Tibial artery (tissue), 4 donors: ENCODE measurements at regions not wholly inside any gene's neighbourhood (a gene's known extent, or its start where the extent isn't known, plus 50 kb on each side); places are given as distances from the start of the nearest gene placed in this dataset.
"Not testable (repeated sequence)": the region's sequence is repeated elsewhere in the genome, so short reads cannot be mapped to it uniquely, and the experiment has no call there.

Source experiments
- DNase-seq, 2 donors: peaks; one replicate each; pipeline ENCODE4 v3.0.0-alpha.2; 2019
- H3K27ac ChIP-seq, 2 donors: fragments of 200-600 bp; sonication (generic) in 1 of 2; 1 replicate in 1 of 2; 2 replicates in 1 of 2; pipeline ENCODE4 v1.5.1; 2018 to 2019; ENCODE audit warnings: mild to moderate bottlenecking in 1 of 2
- H3K27me3 ChIP-seq, 2 donors: fragments of 200-600 bp; sonication (generic) in 1 of 2; one replicate each; pipeline versions ENCODE4 v1.5.1 to v1.6.0; 2016 to 2019
- H3K36me3 ChIP-seq, 3 donors: fragments of 200-600 bp; sonication (generic) in 2 of 3; one replicate each; pipeline ENCODE4 v1.5.1; 2016 to 2019; ENCODE audit warnings: mild to moderate bottlenecking in 2 of 3
- H3K4me1 ChIP-seq, 4 donors: fragments of 200-600 bp; sonication (generic) in 2 of 4; 1 replicate in 3 of 4; 2 replicates in 1 of 4; pipeline ENCODE4 v1.5.1; 2016 to 2019
- H3K4me3 ChIP-seq, 2 donors: fragments of 200-600 bp; sonication (generic) in 1 of 2; 1 replicate in 1 of 2; 2 replicates in 1 of 2; pipeline ENCODE4 v1.5.1; 2018 to 2019; ENCODE audit warnings: mild to moderate bottlenecking in 2 of 2
- H3K9me3 ChIP-seq, 3 donors: fragments of 200-600 bp; sonication (generic) in 1 of 3; one replicate each; pipeline ENCODE4 v1.5.1; 2016 to 2019
- CTCF ChIP-seq, 2 experiments: fragments of 200-600 bp in 1 of 2; fragments of 450-650 bp in 1 of 2; IDR thresholded peaks; one replicate each; pipeline ENCODE4 v1.5.1; 2017 to 2019; ENCODE audit warnings: antibody characterized with exemption in 2 of 2, mild to moderate bottlenecking in 1 of 2, moderate library complexity in 1 of 2
- intact Hi-C: fragments of 100-400 bp; cut with DNase I; formaldehyde crosslinking; loops from one replicate; pipeline ENCODE4 v1.15.0; 2023; ENCODE audit warnings: low total_unique reads

GRCh38 chr11:121909596-121909995 is 206.4 kb downstream of the BLID start:
- TF ChIP-seq CTCF (IDR thresholded peaks at IDR 0.05), result no peak
- intact Hi-C loops, result no loop called here
- no peaks in the 10 kb centered on the region for H3K4me1 ChIP-seq
- DNase-seq, result no peak
- no peaks in the 10 kb centered on the region for H3K9me3 ChIP-seq
- H3K27ac ChIP-seq, result no peak overlapping the region
- H3K27me3 ChIP-seq, result no peaks in the 10 kb centered on the region
- no peak overlapping the region for H3K4me3 ChIP-seq
- H3K36me3 ChIP-seq, result no peaks in the 10 kb centered on the region

GRCh38 chr11:121907379-121907778 is 208.6 kb downstream of the BLID start:
- no peak for TF ChIP-seq CTCF (IDR thresholded peaks at IDR 0.05)
- intact Hi-C loops, result no loop called here

GRCh38 chr11:121904148-121904547 is 211.9 kb downstream of the BLID start:
- H3K4me1 ChIP-seq, result no peaks in the 10 kb centered on the region
- DNase-seq, result peak in 1 of 2 donors; percentile 39
- no peaks in the 10 kb centered on the region for H3K27me3 ChIP-seq
- H3K27ac ChIP-seq, result no peak overlapping the region
- no peak overlapping the region for H3K4me3 ChIP-seq
- H3K36me3 ChIP-seq, result no peaks in the 10 kb centered on the region
- no peaks in the 10 kb centered on the region for H3K9me3 ChIP-seq
- intact Hi-C loops, result no loop called here
- no peak for TF ChIP-seq CTCF (IDR thresholded peaks at IDR 0.05)

More at GRCh38 chr11:121907379-121907778, 208.6 kb downstream of the BLID start:
- H3K27ac ChIP-seq, result no peak overlapping the region
- no peak for DNase-seq
- H3K27me3 ChIP-seq, result no peaks in the 10 kb centered on the region
- no peak overlapping the region for H3K4me3 ChIP-seq
- no peaks in the 10 kb centered on the region for H3K36me3 ChIP-seq
- no peaks in the 10 kb centered on the region for H3K4me1 ChIP-seq
- H3K9me3 ChIP-seq, result no peaks in the 10 kb centered on the region

- Histone ChIP-seq H3K4me3 (no peak overlapping the region), H3K9me3 (no peaks in the 10 kb centered on the region), H3K4me1 (no peaks in the 10 kb centered on the region), H3K36me3 (no peaks in the 10 kb centered on the region), H3K27me3 (no peaks in the 10 kb centered on the region), H3K27ac (no peak overlapping the region)
- no peak for TF ChIP-seq CTCF (IDR thresholded peaks at IDR 0.05)
- intact Hi-C loops, result no loop called here
- no peak for DNase-seq
These were observed 214.1 kb downstream of the BLID start for GRCh38 chr11:121901886-121902285.

GRCh38 chr11:121901417-121901816 is 214.6 kb downstream of the BLID start:
- H3K27ac ChIP-seq, H3K9me3 ChIP-seq, H3K36me3 ChIP-seq, intact Hi-C loops, DNase-seq, H3K4me1 ChIP-seq, H3K4me3 ChIP-seq, H3K27me3 ChIP-seq: not testable (repeated sequence)

- TF ChIP-seq CTCF (IDR thresholded peaks at IDR 0.05), result no peak
These were observed 216.5 kb downstream of the BLID start for GRCh38 chr11:121899520-121899919.

More at GRCh38 chr11:121899520-121899919, 216.5 kb downstream of the BLID start:
- no peaks in the 10 kb centered on the region for H3K4me1 ChIP-seq
- no peak overlapping the region for H3K4me3 ChIP-seq
- no peak for DNase-seq
- H3K27me3 ChIP-seq, result no peaks in the 10 kb centered on the region
- H3K36me3 ChIP-seq, result no peaks in the 10 kb centered on the region
- intact Hi-C loops, result no loop called here
- H3K27ac ChIP-seq, result no peak overlapping the region
- H3K9me3 ChIP-seq, result no peaks in the 10 kb centered on the region
